GM12873 (cell line): ENCODE measurements at regions not wholly inside any gene's neighbourhood (a gene's known extent, or its start where the extent isn't known, plus 50 kb on each side); places are given as distances from the start of the nearest gene placed in this dataset.

Experiments
- CTCF ChIP-seq: IDR thresholded peaks from 2 replicates; pipeline ENCODE4 v1.5.1; 2012; ENCODE audit warnings: low read depth, mild to moderate bottlenecking, moderate library complexity, low read length, control low read depth; ENCODE audit not compliant: insufficient read depth; ENCODE audit errors: missing control alignments

- TF ChIP-seq CTCF = no peak
These were observed 108.2 kb downstream of the PHETA1 start for GRCh38 chr12:111260732-111261131.

- no peak for TF ChIP-seq CTCF
These were observed 109.7 kb downstream of the PHETA1 start for GRCh38 chr12:111259231-111259630.

GRCh38 chr12:111257435-111257902 is 111.4 kb downstream of the PHETA1 start:
- no peak for TF ChIP-seq CTCF

GRCh38 chr12:111256629-111257434 is 112.1 kb downstream of the PHETA1 start:
- TF ChIP-seq CTCF = no peak

- TF ChIP-seq CTCF = no peak
These were observed 113.6 kb downstream of the PHETA1 start for GRCh38 chr12:111255261-111255660.

GRCh38 chr12:111254106-111254505 is 114.8 kb downstream of the PHETA1 start:
- no peak for TF ChIP-seq CTCF

- no peak for TF ChIP-seq CTCF
These were observed 115.7 kb downstream of the PHETA1 start for GRCh38 chr12:111253213-111253612.
